PC-9 (cell line): ENCODE measurements at regions not wholly inside any gene's neighbourhood (a gene's known extent, or its start where the extent isn't known, plus 50 kb on each side); places are given as distances from the start of the nearest gene placed in this dataset.

Experiments used
- BruUV-seq: library from RNA; stranded (reverse); fragments of 400-500 nt; replicated peaks from 2 replicates; lab custom pipeline; 2021; lab: Mats Ljungman, UMichigan
- CTCF ChIA-PET: fragments of 300-600 bp; sonication (Branson Sonifier 250); formaldehyde crosslinking; loops from one replicate; lab custom pipeline; 2022; ENCODE audit warnings: antibody characterized with exemption; lab: Charles Lee
- POLR2A ChIA-PET: fragments of 300-600 bp; sonication (Branson Sonifier 250); formaldehyde crosslinking; loops from one replicate; lab custom pipeline; 2022; ENCODE audit warnings: antibody characterized with exemption; ENCODE audit not compliant: unreplicated experiment; lab: Charles Lee
- DNase-seq, 2 experiments: peaks; one replicate each; pipeline versions ENCODE4 v3.0.0 to v3.0.0-alpha.2; 2015 to 2022; ENCODE audit warnings: mixed read lengths in 1 of 2
- H2AFZ ChIP-seq: fragments of 200-600 bp; sonication (generic); 2 replicates; pipeline ENCODE4 v1.8.1; 2017; ENCODE audit warnings: antibody characterized with exemption
- H3F3A ChIP-seq: fragments of 200-600 bp; sonication (generic); 2 replicates; pipeline ENCODE4 v1.8.1; 2017; ENCODE audit warnings: antibody characterized with exemption, mild to moderate bottlenecking, low read depth; ENCODE audit not compliant: insufficient read depth
- H3K27ac ChIP-seq: fragments of 200-600 bp; sonication (generic); 2 replicates; pipeline ENCODE4 v1.6.1; 2016; ENCODE audit warnings: mixed run types
- H3K27me3 ChIP-seq: fragments of 200-600 bp; sonication (generic); 2 replicates; pipeline ENCODE4 v1.6.1; 2016; ENCODE audit warnings: low read depth, mixed run types; ENCODE audit not compliant: insufficient read depth
- H3K36me3 ChIP-seq: fragments of 200-600 bp; sonication (generic); 2 replicates; pipeline ENCODE4 v1.6.1; 2016; ENCODE audit warnings: low read depth, mixed run types
- H3K4me1 ChIP-seq: fragments of 200-600 bp; sonication (generic); replicated peaks from 2 replicates; pipeline ENCODE4 v1.6.1; 2016; ENCODE audit warnings: mixed run types; ENCODE audit not compliant: insufficient read depth
- H3K4me2 ChIP-seq: fragments of 200-600 bp; sonication (generic); 2 replicates; pipeline ENCODE4 v1.6.1; 2017; ENCODE audit warnings: mixed run types
- H3K4me3 ChIP-seq: fragments of 200-600 bp; sonication (generic); 2 replicates; pipeline ENCODE4 v1.6.1; 2016; ENCODE audit warnings: mixed run types
- H3K79me2 ChIP-seq: fragments of 200-600 bp; sonication (generic); 2 replicates; pipeline ENCODE4 v1.6.1; 2017; ENCODE audit warnings: low read depth, mixed run types
- H3K9me2 ChIP-seq: fragments of 200-600 bp; sonication (generic); 2 replicates; pipeline ENCODE4 v1.8.1; 2017; ENCODE audit warnings: mild to moderate bottlenecking; ENCODE audit not compliant: insufficient read depth
- H3K9me3 ChIP-seq: fragments of 200-600 bp; sonication (generic); 2 replicates; pipeline ENCODE4 v1.8.1; 2016; ENCODE audit warnings: low read depth; ENCODE audit not compliant: insufficient read depth
- H4K20me1 ChIP-seq: fragments of 200-600 bp; sonication (generic); 2 replicates; pipeline ENCODE4 v1.8.1; 2017; ENCODE audit not compliant: insufficient read depth
- CTCF ChIP-seq: fragments of 200-600 bp; sonication (generic); conservative IDR thresholded peaks from 2 replicates; pipeline ENCODE4 v1.6.1; 2017; ENCODE audit warnings: mixed run types, antibody characterized with exemption, mild to moderate bottlenecking, moderate library complexity
- EZH2 ChIP-seq: fragments of 200-600 bp; sonication (generic); IDR thresholded peaks from 2 replicates; pipeline ENCODE4 v1.8.0; 2017; ENCODE audit warnings: antibody characterized with exemption, low read depth
- intact Hi-C: fragments of 100-400 bp; cut with micrococcal nuclease; formaldehyde crosslinking; loops from one replicate; pipeline ENCODE4 v1.10.0; 2022; ENCODE audit not compliant: unreplicated experiment

DNA sequence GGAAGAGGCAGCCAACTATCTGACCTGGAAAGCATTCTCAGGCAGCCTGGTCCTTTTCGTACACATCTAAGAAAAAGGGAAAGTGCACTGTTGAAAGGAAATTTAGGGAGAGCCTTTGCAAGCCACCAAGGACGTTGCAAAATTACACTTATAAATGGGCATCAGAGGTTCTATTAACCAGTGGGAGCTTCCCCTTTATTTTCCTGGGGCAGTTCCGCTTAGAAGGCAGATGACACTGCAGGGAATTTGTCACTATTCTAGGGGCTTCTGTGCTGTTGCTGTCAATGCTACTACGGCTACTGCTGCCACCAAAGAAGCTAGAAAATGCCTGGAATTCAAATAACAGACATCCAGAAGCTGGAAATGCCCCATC is 79.6 kb upstream of the AUTS2 start:
- Histone ChIP-seq H3K27me3 (no peaks in the 10 kb centered on the region), H3K4me2 (no peak overlapping the region), H3K79me2 (no peaks in the 10 kb centered on the region), H3F3A (no peaks in the 10 kb centered on the region), H2AFZ (no peak overlapping the region), H4K20me1 (no peaks in the 10 kb centered on the region), H3K4me1 (no peaks in the 10 kb centered on the region), H3K9me2 (no peaks in the 10 kb centered on the region), H3K27ac (no peak overlapping the region), H3K9me3 (no peaks in the 10 kb centered on the region), H3K4me3 (no peak overlapping the region), H3K36me3 (no peaks in the 10 kb centered on the region)
- no peak for DNase-seq
- ChIA-PET POLR2A (no interaction called here), CTCF (no interaction called here)
- intact Hi-C loops = no loop called here
- no TSS peak for BruUV-seq
- TF ChIP-seq CTCF (no peak), EZH2 (no peak)

GRCh38 chr7:69526570-69526969 is 71.7 kb upstream of the AUTS2 start:
- Histone ChIP-seq H3K9me2 (no peaks in the 10 kb centered on the region), H2AFZ (no peak overlapping the region), H3K4me3 (no peak overlapping the region), H3K4me1 (no peaks in the 10 kb centered on the region), H3K4me2 (no peak overlapping the region), H4K20me1 (no peaks in the 10 kb centered on the region), H3K36me3 (no peaks in the 10 kb centered on the region), H3K79me2 (no peaks in the 10 kb centered on the region), H3K9me3 (no peaks in the 10 kb centered on the region), H3K27ac (no peak overlapping the region), H3F3A (no peaks in the 10 kb centered on the region), H3K27me3 (no peaks in the 10 kb centered on the region)
- no TSS peak for BruUV-seq
- ChIA-PET CTCF (no interaction called here), POLR2A (no interaction called here)
- DNase-seq = no peak
- TF ChIP-seq CTCF (no peak), EZH2 (no peak)
- intact Hi-C loops = no loop called here

DNA sequence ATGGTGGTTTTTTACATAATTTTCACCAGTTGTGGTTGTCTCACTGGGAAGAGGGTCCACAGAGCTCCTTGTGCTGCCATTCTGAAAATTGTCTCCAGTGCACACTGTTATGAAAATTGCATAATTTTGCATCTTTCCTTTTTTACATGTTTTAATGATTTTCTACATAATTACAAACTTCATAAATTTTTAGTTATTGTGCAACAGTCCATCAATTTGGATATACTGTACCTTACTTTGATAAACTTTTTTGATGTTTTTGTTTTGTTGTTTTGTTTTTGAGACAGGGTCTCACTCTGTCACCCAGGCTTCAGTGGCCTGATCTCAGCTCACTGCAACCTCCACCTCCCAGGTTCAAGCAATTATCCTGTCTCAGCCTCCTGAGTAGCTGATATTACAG is 70.6 kb upstream of the AUTS2 start:
- no TSS peak for BruUV-seq
- H3K9me2 ChIP-seq = no peaks in the 10 kb centered on the region
- no peak overlapping the region for H3K27ac ChIP-seq
- H3K36me3 ChIP-seq = no peaks in the 10 kb centered on the region
- H3F3A ChIP-seq = no peaks in the 10 kb centered on the region
- no peaks in the 10 kb centered on the region for H3K79me2 ChIP-seq
- no peak overlapping the region for H3K4me2 ChIP-seq
- H3K9me3 ChIP-seq = no peaks in the 10 kb centered on the region
- no peaks in the 10 kb centered on the region for H4K20me1 ChIP-seq
- DNase-seq = no peak
- no peak overlapping the region for H3K4me3 ChIP-seq
- no peak overlapping the region for H2AFZ ChIP-seq
- intact Hi-C loops = no loop called here
- H3K4me1 ChIP-seq = no peaks in the 10 kb centered on the region
- no peaks in the 10 kb centered on the region for H3K27me3 ChIP-seq
- no peak for TF ChIP-seq CTCF
- TF ChIP-seq EZH2 = no peak
- ChIA-PET CTCF (no interaction called here), POLR2A (no interaction called here)
